ENCODE measurements at regions not wholly inside any gene's neighbourhood (a gene's known extent, or its start where the extent isn't known, plus 50 kb on each side); places are given as distances from the start of the nearest gene placed in this dataset.

DNA sequence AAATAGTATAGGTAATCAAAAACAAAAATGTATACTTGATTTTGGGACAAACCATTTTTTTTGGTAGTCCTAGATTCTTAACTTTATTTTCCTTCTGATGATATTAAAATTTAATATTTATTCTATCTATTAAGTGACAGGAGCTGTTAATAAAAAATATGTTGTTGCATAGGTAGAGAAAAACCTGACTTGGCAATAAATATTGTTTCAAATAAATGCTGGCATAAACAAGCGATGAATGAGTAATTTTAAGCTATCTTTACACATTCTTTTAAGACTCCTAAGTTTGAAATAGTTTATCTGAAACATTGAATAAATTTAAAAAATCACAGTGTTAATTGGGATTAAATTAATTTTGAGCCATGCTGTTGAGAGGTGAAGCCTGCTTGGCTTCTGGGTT is 114.6 kb downstream of the GC start:
- ATAC-seq (no peak), FAIRE-seq (no peak), DNase-seq (ENCODE audit: low spot score) (no peak)
- Histone ChIP-seq H3K27me3 (ENCODE audit: control insufficient read depth in 1 of 2, insufficient read depth in 2 of 2, low read length in 2 of 2) (no peaks in the 10 kb centered on the region), H3K9me3 (ENCODE audit: low read length) (no peaks in the 10 kb centered on the region), H3K4me2 (ENCODE audit: low read depth, low read length) (no peak overlapping the region), H3K9ac (ENCODE audit: insufficient read depth, low read depth, low read length) (no peak overlapping the region), H3K4me3 (replicated peaks in 1 of 3; ENCODE audit: insufficient read depth in 1 of 3, low read depth in 2 of 3, low read length in 3 of 3) (no peak overlapping the region), H3K79me2 (ENCODE audit: insufficient read depth, low read length) (no peaks in the 10 kb centered on the region), H3K27ac (ENCODE audit: extremely low read length, insufficient read depth, low read length) (no peak overlapping the region), H3K4me1 (ENCODE audit: insufficient read depth, low read length) (no peaks in the 10 kb centered on the region), H2AFZ (ENCODE audit: low read length) (no peak overlapping the region), H3K36me3 (replicated peaks in 1 of 2; ENCODE audit: control insufficient read depth in 1 of 2, insufficient read depth in 2 of 2, low read length in 2 of 2) (no peaks in the 10 kb centered on the region), H4K20me1 (ENCODE audit: insufficient read depth, low read length) (no peaks in the 10 kb centered on the region)
- intact Hi-C loops (cut with micrococcal nuclease; ENCODE audit: unreplicated experiment) (no loop called here), in situ Hi-C loops (cut with HindIII; ENCODE audit: extremely low pct_ligation_motif_present, low pct_unique_long_range_greater_than_20kb) (no loop called here)
- ChIA-PET POLR2A (no interaction called here), CTCF (ENCODE audit: low intra/inter-chr PET ratio, low total read pairs) (no interaction called here)
- 45% methylated on average over 1 of the region's 1 CpG for WGBS (ENCODE audit: low lambda C conversion rate)
- TF ChIP-seq MAFK (conservative IDR thresholded peaks at IDR 0.05 in 1 of 2, IDR thresholded peaks at IDR 0.05 in 1 of 2; ENCODE audit: low read length in 2 of 2) (peak; percentile 46 to 73; a peak in 3 of 4 replicates), TBP (CRISPR knock-in tag; IDR thresholded peaks at IDR 0.05) (no peak), MAFF (IDR thresholded peaks at IDR 0.05; ENCODE audit: low read depth, low read length) (peak; percentile 56), ZNF788 (CRISPR knock-in tag; IDR thresholded peaks at IDR 0.05; ENCODE audit: borderline replicate concordance) (no peak)
- TF ChIP-seq, protein P1, sequence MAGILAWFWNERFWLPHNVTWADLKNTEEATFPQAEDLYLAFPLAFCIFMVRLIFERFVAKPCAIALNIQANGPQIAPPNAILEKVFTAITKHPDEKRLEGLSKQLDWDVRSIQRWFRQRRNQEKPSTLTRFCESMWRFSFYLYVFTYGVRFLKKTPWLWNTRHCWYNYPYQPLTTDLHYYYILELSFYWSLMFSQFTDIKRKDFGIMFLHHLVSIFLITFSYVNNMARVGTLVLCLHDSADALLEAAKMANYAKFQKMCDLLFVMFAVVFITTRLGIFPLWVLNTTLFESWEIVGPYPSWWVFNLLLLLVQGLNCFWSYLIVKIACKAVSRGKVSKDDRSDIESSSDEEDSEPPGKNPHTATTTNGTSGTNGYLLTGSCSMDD (CRISPR knock-in tag; IDR thresholded peaks at IDR 0.05) = no peak
- no TSS peak for BruUV-seq (replicated peaks)

DNA sequence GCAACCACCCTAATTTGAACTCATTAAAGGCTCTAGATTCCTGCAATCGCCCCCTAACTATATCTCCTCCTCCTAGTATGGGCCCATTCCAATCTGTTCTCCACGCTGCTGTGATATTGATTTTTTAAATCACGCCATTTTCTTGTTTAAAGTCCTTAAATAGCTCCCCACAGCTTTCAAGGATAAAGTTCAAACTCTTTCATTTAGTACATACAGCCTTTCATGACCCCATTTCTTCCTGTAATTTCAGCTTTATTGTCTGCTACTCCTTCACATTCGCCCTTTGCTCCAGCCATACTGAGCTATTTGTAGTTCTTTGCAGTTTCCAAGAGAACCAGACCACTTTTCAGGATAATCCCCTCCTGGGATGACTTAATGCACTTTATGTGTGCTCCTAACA is 118.5 kb downstream of the GC start:
- FAIRE-seq = no peak
- no peaks in the 10 kb centered on the region for H3K9me3 ChIP-seq (ENCODE audit: low read length)
- TF ChIP-seq ZBTB38 (CRISPR knock-in tag; IDR thresholded peaks at IDR 0.05) (no peak), MED13 (CRISPR knock-in tag; IDR thresholded peaks at IDR 0.05) (no peak), FOXK2 (IDR thresholded peaks at IDR 0.05) (no peak), ZIK1 (CRISPR knock-in tag; IDR thresholded peaks at IDR 0.05; ENCODE audit: borderline replicate concordance, low read depth) (no peak), NRL (CRISPR knock-in tag; IDR thresholded peaks at IDR 0.05; ENCODE audit: borderline replicate concordance) (no peak), HOXA5 (CRISPR knock-in tag; IDR thresholded peaks at IDR 0.05) (no peak), ZNF263 (CRISPR knock-in tag; IDR thresholded peaks at IDR 0.05) (no peak), NONO (IDR thresholded peaks at IDR 0.05) (no peak), NONO (CRISPR knock-in tag; conservative IDR thresholded peaks at IDR 0.05) (no peak)
- TF ChIP-seq, protein P2, sequence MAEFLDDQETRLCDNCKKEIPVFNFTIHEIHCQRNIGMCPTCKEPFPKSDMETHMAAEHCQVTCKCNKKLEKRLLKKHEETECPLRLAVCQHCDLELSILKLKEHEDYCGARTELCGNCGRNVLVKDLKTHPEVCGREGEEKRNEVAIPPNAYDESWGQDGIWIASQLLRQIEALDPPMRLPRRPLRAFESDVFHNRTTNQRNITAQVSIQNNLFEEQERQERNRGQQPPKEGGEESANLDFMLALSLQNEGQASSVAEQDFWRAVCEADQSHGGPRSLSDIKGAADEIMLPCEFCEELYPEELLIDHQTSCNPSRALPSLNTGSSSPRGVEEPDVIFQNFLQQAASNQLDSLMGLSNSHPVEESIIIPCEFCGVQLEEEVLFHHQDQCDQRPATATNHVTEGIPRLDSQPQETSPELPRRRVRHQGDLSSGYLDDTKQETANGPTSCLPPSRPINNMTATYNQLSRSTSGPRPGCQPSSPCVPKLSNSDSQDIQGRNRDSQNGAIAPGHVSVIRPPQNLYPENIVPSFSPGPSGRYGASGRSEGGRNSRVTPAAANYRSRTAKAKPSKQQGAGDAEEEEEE (CRISPR knock-in tag; IDR thresholded peaks at IDR 0.05; ENCODE audit: borderline replicate concordance) = no peak
- TF ChIP-seq, protein P3, sequence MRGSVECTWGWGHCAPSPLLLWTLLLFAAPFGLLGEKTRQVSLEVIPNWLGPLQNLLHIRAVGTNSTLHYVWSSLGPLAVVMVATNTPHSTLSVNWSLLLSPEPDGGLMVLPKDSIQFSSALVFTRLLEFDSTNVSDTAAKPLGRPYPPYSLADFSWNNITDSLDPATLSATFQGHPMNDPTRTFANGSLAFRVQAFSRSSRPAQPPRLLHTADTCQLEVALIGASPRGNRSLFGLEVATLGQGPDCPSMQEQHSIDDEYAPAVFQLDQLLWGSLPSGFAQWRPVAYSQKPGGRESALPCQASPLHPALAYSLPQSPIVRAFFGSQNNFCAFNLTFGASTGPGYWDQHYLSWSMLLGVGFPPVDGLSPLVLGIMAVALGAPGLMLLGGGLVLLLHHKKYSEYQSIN (CRISPR knock-in tag; IDR thresholded peaks at IDR 0.05; ENCODE audit: borderline replicate concordance) = no peak
- TF ChIP-seq, protein P4, sequence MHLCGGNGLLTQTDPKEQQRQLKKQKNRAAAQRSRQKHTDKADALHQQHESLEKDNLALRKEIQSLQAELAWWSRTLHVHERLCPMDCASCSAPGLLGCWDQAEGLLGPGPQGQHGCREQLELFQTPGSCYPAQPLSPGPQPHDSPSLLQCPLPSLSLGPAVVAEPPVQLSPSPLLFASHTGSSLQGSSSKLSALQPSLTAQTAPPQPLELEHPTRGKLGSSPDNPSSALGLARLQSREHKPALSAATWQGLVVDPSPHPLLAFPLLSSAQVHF (CRISPR knock-in tag; IDR thresholded peaks at IDR 0.05) = no peak

More for the DNA sequence above, 118.5 kb downstream of the GC start:
- no peak overlapping the region for H3K4me2 ChIP-seq (ENCODE audit: low read depth, low read length)
- intact Hi-C loops (cut with micrococcal nuclease; ENCODE audit: unreplicated experiment) (no loop called here), in situ Hi-C loops (cut with HindIII; ENCODE audit: extremely low pct_ligation_motif_present, low pct_unique_long_range_greater_than_20kb) (no loop called here)
- no peaks in the 10 kb centered on the region for H3K36me3 ChIP-seq (replicated peaks in 1 of 2; ENCODE audit: control insufficient read depth in 1 of 2, insufficient read depth in 2 of 2, low read length in 2 of 2)
- no peaks in the 10 kb centered on the region for H3K27me3 ChIP-seq (ENCODE audit: control insufficient read depth in 1 of 2, insufficient read depth in 2 of 2, low read length in 2 of 2)
- POLR2A ChIA-PET = no interaction called here
- no TSS peak for BruUV-seq (replicated peaks)
- H3K4me1 ChIP-seq (ENCODE audit: insufficient read depth, low read length) = no peaks in the 10 kb centered on the region
- no peak for ATAC-seq
- no peak overlapping the region for H3K4me3 ChIP-seq (replicated peaks in 1 of 3; ENCODE audit: insufficient read depth in 1 of 3, low read depth in 2 of 3, low read length in 3 of 3)
- DNase-seq (ENCODE audit: low spot score) = no peak
- 0% methylated on average over 4 of the region's 4 CpGs for WGBS (ENCODE audit: low lambda C conversion rate)
- CTCF ChIA-PET (ENCODE audit: low intra/inter-chr PET ratio, low total read pairs) = no interaction called here
- no peak overlapping the region for H2AFZ ChIP-seq (ENCODE audit: low read length)
- no peaks in the 10 kb centered on the region for H4K20me1 ChIP-seq (ENCODE audit: insufficient read depth, low read length)
- H3K27ac ChIP-seq (ENCODE audit: extremely low read length, insufficient read depth, low read length) = no peak overlapping the region
- H3K79me2 ChIP-seq (ENCODE audit: insufficient read depth, low read length) = no peaks in the 10 kb centered on the region
- H3K9ac ChIP-seq (ENCODE audit: insufficient read depth, low read depth, low read length) = no peak overlapping the region

Measured in HepG2 (cell line).